ENCODE measurements at regions not wholly inside any gene's neighbourhood (a gene's known extent, or its start where the extent isn't known, plus 50 kb on each side); places are given as distances from the start of the nearest gene placed in this dataset.

DNA sequence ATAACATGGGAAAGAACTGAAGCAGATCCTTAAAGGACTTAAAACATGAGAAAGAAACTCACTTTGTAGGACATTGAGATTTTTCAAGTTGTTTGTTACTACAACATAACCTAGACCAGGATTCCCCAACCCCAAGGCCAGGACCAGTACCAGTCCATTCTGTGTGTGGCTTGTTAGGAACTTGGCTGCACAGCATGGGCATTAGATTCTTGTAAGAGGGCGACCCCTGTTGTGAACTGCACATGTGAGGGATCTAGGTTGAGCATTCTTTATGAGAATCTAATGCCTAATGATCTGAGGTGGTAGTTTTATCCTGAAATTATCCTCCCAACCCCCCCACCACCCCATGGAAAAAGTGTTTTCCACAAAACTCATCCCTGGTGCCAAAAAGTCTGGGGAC, 566.1 kb downstream of the KCTD8 start:
- Histone ChIP-seq H3K27ac (ENCODE audit: extremely low read depth, low read depth, low read length) (no peak overlapping the region), H3K36me3 (ENCODE audit: control insufficient read depth in 2 of 2, insufficient read depth in 1 of 2, low read length in 2 of 2) (no peaks in the 10 kb centered on the region), H3K9me3 (ENCODE audit: control insufficient read depth, insufficient read depth, low read depth, low read length) (no peaks in the 10 kb centered on the region), H3K4me1 (ENCODE audit: control insufficient read depth, insufficient read depth, low read length) (no peaks in the 10 kb centered on the region), H3K4me3 (ENCODE audit: low read depth, low read length) (no peak overlapping the region)
- ChIA-PET CTCF (no interaction called here), POLR2A (no interaction called here)
- TF ChIP-seq, protein P1, sequence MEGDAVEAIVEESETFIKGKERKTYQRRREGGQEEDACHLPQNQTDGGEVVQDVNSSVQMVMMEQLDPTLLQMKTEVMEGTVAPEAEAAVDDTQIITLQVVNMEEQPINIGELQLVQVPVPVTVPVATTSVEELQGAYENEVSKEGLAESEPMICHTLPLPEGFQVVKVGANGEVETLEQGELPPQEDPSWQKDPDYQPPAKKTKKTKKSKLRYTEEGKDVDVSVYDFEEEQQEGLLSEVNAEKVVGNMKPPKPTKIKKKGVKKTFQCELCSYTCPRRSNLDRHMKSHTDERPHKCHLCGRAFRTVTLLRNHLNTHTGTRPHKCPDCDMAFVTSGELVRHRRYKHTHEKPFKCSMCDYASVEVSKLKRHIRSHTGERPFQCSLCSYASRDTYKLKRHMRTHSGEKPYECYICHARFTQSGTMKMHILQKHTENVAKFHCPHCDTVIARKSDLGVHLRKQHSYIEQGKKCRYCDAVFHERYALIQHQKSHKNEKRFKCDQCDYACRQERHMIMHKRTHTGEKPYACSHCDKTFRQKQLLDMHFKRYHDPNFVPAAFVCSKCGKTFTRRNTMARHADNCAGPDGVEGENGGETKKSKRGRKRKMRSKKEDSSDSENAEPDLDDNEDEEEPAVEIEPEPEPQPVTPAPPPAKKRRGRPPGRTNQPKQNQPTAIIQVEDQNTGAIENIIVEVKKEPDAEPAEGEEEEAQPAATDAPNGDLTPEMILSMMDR (tag by site-specific recombination; IDR thresholded peaks at IDR 0.05): no peak
- TF ChIP-seq ZNF324 (tag by site-specific recombination; IDR thresholded peaks at IDR 0.05): no peak

GRCh38 chr4:43886196-43886595, 562.4 kb downstream of the KCTD8 start:
- ChIA-PET POLR2A (no interaction called here), CTCF (no interaction called here)
- no peak overlapping the region for H3K4me3 ChIP-seq (ENCODE audit: low read depth, low read length)
- no peaks in the 10 kb centered on the region for H3K36me3 ChIP-seq (ENCODE audit: control insufficient read depth in 2 of 2, insufficient read depth in 1 of 2, low read length in 2 of 2)
- no peaks in the 10 kb centered on the region for H3K4me1 ChIP-seq (ENCODE audit: control insufficient read depth, insufficient read depth, low read length)
- TF ChIP-seq, protein P2, sequence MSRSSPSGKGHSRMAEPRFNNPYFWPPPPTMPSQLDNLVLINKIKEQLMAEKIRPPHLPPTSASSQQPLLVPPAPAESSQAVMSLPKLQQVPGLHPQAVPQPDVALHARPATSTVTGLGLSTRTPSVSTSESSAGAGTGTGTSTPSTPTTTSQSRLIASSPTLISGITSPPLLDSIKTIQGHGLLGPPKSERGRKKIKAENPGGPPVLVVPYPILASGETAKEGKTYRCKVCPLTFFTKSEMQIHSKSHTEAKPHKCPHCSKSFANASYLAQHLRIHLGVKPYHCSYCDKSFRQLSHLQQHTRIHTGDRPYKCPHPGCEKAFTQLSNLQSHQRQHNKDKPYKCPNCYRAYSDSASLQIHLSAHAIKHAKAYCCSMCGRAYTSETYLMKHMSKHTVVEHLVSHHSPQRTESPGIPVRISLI (tag by site-specific recombination; IDR thresholded peaks at IDR 0.05): no peak
- no peak for TF ChIP-seq ZNF521 (tag by site-specific recombination; IDR thresholded peaks at IDR 0.05)
- TF ChIP-seq GFI1B (tag by site-specific recombination; IDR thresholded peaks at IDR 0.05): no peak
- TF ChIP-seq ZNF266 (tag by site-specific recombination; IDR thresholded peaks at IDR 0.05; ENCODE audit: low read depth): no peak
- no peaks in the 10 kb centered on the region for H3K9me3 ChIP-seq (ENCODE audit: control insufficient read depth, insufficient read depth, low read depth, low read length)
- no peak overlapping the region for H3K27ac ChIP-seq (ENCODE audit: extremely low read depth, low read depth, low read length)

GRCh38 chr4:43898836-43899235, 549.8 kb downstream of the KCTD8 start:
- no peaks in the 10 kb centered on the region for H3K9me3 ChIP-seq (ENCODE audit: control insufficient read depth, insufficient read depth, low read depth, low read length)
- ChIA-PET POLR2A (no interaction called here), CTCF (no interaction called here)
- H3K4me3 ChIP-seq (ENCODE audit: low read depth, low read length): no peak overlapping the region
- no peaks in the 10 kb centered on the region for H3K4me1 ChIP-seq (ENCODE audit: control insufficient read depth, insufficient read depth, low read length)
- TF ChIP-seq, protein P3, sequence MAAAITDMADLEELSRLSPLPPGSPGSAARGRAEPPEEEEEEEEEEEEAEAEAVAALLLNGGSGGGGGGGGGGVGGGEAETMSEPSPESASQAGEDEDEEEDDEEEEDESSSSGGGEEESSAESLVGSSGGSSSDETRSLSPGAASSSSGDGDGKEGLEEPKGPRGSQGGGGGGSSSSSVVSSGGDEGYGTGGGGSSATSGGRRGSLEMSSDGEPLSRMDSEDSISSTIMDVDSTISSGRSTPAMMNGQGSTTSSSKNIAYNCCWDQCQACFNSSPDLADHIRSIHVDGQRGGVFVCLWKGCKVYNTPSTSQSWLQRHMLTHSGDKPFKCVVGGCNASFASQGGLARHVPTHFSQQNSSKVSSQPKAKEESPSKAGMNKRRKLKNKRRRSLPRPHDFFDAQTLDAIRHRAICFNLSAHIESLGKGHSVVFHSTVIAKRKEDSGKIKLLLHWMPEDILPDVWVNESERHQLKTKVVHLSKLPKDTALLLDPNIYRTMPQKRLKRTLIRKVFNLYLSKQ (tag by site-specific recombination; IDR thresholded peaks at IDR 0.05; ENCODE audit: borderline replicate concordance): no peak
- no peak for TF ChIP-seq ZNF571 (tag by site-specific recombination; IDR thresholded peaks at IDR 0.05)
- TF ChIP-seq ZNF501 (tag by site-specific recombination; IDR thresholded peaks at IDR 0.05): no peak
- TF ChIP-seq ZNF48 (tag by site-specific recombination; IDR thresholded peaks at IDR 0.05): no peak
- no peak for TF ChIP-seq ZNF521 (tag by site-specific recombination; IDR thresholded peaks at IDR 0.05)
- TF ChIP-seq, protein P4, sequence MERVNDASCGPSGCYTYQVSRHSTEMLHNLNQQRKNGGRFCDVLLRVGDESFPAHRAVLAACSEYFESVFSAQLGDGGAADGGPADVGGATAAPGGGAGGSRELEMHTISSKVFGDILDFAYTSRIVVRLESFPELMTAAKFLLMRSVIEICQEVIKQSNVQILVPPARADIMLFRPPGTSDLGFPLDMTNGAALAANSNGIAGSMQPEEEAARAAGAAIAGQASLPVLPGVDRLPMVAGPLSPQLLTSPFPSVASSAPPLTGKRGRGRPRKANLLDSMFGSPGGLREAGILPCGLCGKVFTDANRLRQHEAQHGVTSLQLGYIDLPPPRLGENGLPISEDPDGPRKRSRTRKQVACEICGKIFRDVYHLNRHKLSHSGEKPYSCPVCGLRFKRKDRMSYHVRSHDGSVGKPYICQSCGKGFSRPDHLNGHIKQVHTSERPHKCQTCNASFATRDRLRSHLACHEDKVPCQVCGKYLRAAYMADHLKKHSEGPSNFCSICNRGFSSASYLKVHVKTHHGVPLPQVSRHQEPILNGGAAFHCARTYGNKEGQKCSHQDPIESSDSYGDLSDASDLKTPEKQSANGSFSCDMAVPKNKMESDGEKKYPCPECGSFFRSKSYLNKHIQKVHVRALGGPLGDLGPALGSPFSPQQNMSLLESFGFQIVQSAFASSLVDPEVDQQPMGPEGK (tag by site-specific recombination; IDR thresholded peaks at IDR 0.05): no peak
- no peak for TF ChIP-seq RBAK (tag by site-specific recombination; IDR thresholded peaks at IDR 0.05)
- TF ChIP-seq, protein P5, sequence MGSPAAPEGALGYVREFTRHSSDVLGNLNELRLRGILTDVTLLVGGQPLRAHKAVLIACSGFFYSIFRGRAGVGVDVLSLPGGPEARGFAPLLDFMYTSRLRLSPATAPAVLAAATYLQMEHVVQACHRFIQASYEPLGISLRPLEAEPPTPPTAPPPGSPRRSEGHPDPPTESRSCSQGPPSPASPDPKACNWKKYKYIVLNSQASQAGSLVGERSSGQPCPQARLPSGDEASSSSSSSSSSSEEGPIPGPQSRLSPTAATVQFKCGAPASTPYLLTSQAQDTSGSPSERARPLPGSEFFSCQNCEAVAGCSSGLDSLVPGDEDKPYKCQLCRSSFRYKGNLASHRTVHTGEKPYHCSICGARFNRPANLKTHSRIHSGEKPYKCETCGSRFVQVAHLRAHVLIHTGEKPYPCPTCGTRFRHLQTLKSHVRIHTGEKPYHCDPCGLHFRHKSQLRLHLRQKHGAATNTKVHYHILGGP (tag by site-specific recombination; IDR thresholded peaks at IDR 0.05): no peak
- no peak for TF ChIP-seq ZNF426 (tag by site-specific recombination; IDR thresholded peaks at IDR 0.05)
- no peak for TF ChIP-seq GLI2 (tag by site-specific recombination; IDR thresholded peaks at IDR 0.05; ENCODE audit: borderline replicate concordance, low read depth)
- TF ChIP-seq SALL2 (tag by site-specific recombination; IDR thresholded peaks at IDR 0.05; ENCODE audit: borderline replicate concordance): no peak
- no peak for TF ChIP-seq ZSCAN16 (tag by site-specific recombination; IDR thresholded peaks at IDR 0.05)
- TF ChIP-seq PRDM1 (tag by site-specific recombination; IDR thresholded peaks at IDR 0.05): no peak
- no peak for TF ChIP-seq ZNF350 (tag by site-specific recombination; IDR thresholded peaks at IDR 0.05)
- no peak for TF ChIP-seq ZNF624 (tag by site-specific recombination; IDR thresholded peaks at IDR 0.05)
- H3K27ac ChIP-seq (ENCODE audit: extremely low read depth, low read depth, low read length): no peak overlapping the region
- no peaks in the 10 kb centered on the region for H3K36me3 ChIP-seq (ENCODE audit: control insufficient read depth in 2 of 2, insufficient read depth in 1 of 2, low read length in 2 of 2)
